ENCODE measurements at regions not wholly inside any gene's neighbourhood (a gene's known extent, or its start where the extent isn't known, plus 50 kb on each side); places are given as distances from the start of the nearest gene placed in this dataset.

DNA sequence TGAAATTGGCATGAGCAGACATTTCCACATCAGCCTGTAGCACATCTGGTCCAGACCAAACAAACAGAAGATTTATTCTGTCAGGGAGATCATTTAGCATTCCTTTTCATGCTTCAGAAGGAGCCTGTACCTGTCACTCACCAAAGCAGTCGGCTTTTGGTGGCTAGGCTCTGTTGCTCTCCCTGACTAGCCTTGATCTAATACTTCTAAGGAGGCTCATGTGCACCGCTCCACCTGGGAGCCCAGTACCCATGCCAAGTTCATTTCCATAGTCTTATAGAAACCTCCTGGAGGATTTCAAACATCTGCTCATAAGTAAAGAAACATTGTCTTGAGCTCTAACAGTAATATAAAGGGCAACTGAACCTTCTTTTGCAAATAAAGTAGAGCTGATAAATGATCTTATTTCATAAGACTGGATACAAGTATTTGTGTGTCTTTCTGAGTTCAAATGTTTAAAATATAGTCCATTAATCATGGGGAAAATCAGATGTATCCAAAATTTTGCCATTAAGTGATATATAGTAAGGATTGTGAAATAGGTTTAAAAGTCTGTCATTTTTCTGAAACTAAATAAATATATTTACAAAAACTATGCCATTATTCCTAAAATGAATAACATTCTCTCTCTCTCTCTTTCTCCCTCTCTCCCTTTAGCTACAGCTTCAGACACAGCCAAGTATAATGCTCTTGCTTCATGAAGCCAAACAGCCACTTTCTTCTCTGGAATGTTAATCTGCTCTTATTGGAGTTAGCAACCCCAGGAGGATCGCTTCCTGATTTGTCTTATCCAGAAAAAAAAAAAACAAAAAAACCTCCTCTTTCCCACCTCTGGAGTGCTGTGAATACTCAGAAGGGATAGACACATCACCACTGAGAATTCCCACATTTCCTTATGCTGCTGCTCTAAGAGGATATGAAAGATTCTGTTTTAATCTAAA, 192.7 kb upstream of the TFAP2D start:
- TF ChIP-seq, protein P1, sequence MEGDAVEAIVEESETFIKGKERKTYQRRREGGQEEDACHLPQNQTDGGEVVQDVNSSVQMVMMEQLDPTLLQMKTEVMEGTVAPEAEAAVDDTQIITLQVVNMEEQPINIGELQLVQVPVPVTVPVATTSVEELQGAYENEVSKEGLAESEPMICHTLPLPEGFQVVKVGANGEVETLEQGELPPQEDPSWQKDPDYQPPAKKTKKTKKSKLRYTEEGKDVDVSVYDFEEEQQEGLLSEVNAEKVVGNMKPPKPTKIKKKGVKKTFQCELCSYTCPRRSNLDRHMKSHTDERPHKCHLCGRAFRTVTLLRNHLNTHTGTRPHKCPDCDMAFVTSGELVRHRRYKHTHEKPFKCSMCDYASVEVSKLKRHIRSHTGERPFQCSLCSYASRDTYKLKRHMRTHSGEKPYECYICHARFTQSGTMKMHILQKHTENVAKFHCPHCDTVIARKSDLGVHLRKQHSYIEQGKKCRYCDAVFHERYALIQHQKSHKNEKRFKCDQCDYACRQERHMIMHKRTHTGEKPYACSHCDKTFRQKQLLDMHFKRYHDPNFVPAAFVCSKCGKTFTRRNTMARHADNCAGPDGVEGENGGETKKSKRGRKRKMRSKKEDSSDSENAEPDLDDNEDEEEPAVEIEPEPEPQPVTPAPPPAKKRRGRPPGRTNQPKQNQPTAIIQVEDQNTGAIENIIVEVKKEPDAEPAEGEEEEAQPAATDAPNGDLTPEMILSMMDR (IDR thresholded peaks at IDR 0.05; ENCODE audit: low read depth, low read length): no peak
- TF ChIP-seq EZH2phosphoT487 (IDR thresholded peaks at IDR 0.05; ENCODE audit: low read depth): no peak
